HEK293 (cell line): ENCODE measurements at regions not wholly inside any gene's neighbourhood (a gene's known extent, or its start where the extent isn't known, plus 50 kb on each side); places are given as distances from the start of the nearest gene placed in this dataset.

Source experiments
- CTCF ChIA-PET: fragments of 350-600 bp; formaldehyde crosslinking; extraction: SDS; loops from one replicate; lab custom pipeline; 2021; ENCODE audit warnings: antibody characterized with exemption; lab: Yijun Ruan, JAX
- POLR2A ChIA-PET: fragments of 300-600 bp; formaldehyde crosslinking; extraction: SDS; loops from one replicate; lab custom pipeline; 2020; ENCODE audit warnings: antibody characterized with exemption, inconsistent platforms; lab: Yijun Ruan, JAX
- H3K27ac ChIP-seq: fragments of 200-500 bp; sonication (Bioruptor generic); 2 replicates; pipeline ENCODE4 v1.5.1; 2014; ENCODE audit warnings: low read depth, low read length, control low read depth, inconsistent platforms; ENCODE audit errors: extremely low read depth
- H3K36me3 ChIP-seq, 2 experiments: fragments of 200-500 bp in 1 of 2; sonication (Bioruptor generic) in 1 of 2; 1 replicate in 1 of 2; 2 replicates in 1 of 2; pipeline ENCODE4 v1.5.1; 2014 to 2017; ENCODE audit warnings: inconsistent platforms in 2 of 2, low read length in 2 of 2; ENCODE audit not compliant: control insufficient read depth in 2 of 2, insufficient read depth in 1 of 2
- H3K4me1 ChIP-seq: fragments of 200-500 bp; sonication (Bioruptor generic); 2 replicates; pipeline ENCODE4 v1.5.1; 2014; ENCODE audit warnings: mild to moderate bottlenecking, low read length, inconsistent platforms; ENCODE audit not compliant: control insufficient read depth, insufficient read depth
- H3K4me3 ChIP-seq: 2 replicates; pipeline ENCODE4 v1.5.1; 2011; ENCODE audit warnings: low read depth, mild to moderate bottlenecking, control low read depth, low read length, moderate library complexity
- H3K9me3 ChIP-seq: fragments of 200-500 bp; sonication (Bioruptor generic); 2 replicates; pipeline ENCODE4 v1.5.1; 2014; ENCODE audit warnings: low read depth, low read length, inconsistent platforms; ENCODE audit not compliant: control insufficient read depth, insufficient read depth
- AEBP2 ChIP-seq: fragments of 450-650 bp; formaldehyde crosslinking; IDR thresholded peaks from 2 replicates; pipeline ENCODE4 v1.5.1; 2016; ENCODE audit warnings: missing biosample characterization, missing genetic modification characterization, borderline replicate concordance
- BCL6B ChIP-seq: fragments of 450-650 bp; formaldehyde crosslinking; IDR thresholded peaks from 2 replicates; pipeline ENCODE4 v1.5.1; 2017; ENCODE audit warnings: missing biosample characterization, missing genetic modification characterization
- CTCF ChIP-seq: fragments of 450-650 bp; formaldehyde crosslinking; IDR thresholded peaks from 2 replicates; pipeline ENCODE4 v1.5.1; 2016; ENCODE audit warnings: missing biosample characterization, missing genetic modification characterization
- FEZF1 ChIP-seq: fragments of 450-650 bp; formaldehyde crosslinking; IDR thresholded peaks from 2 replicates; pipeline ENCODE4 v1.5.1; 2016; ENCODE audit warnings: missing biosample characterization, missing genetic modification characterization
- IKZF3 ChIP-seq: fragments of 450-650 bp; IDR thresholded peaks from 2 replicates; pipeline ENCODE4 v1.5.0; 2018; ENCODE audit warnings: missing biosample characterization, mild to moderate bottlenecking, missing genetic modification characterization, moderate library complexity
- INSM2 ChIP-seq: fragments of 450-650 bp; formaldehyde crosslinking; IDR thresholded peaks from 2 replicates; pipeline ENCODE4 v1.5.1; 2016; ENCODE audit warnings: missing biosample characterization, missing genetic modification characterization
- SP3 ChIP-seq: fragments of 450-650 bp; formaldehyde crosslinking; IDR thresholded peaks from 2 replicates; pipeline ENCODE4 v1.5.1; 2016; ENCODE audit warnings: missing biosample characterization, missing genetic modification characterization
- SP7 ChIP-seq: fragments of 450-650 bp; formaldehyde crosslinking; IDR thresholded peaks from 2 replicates; pipeline ENCODE4 v1.5.1; 2016; ENCODE audit warnings: missing biosample characterization, missing genetic modification characterization
- TRIM28 ChIP-seq: IDR thresholded peaks from 2 replicates; pipeline ENCODE4 v1.6.1; 2011; ENCODE audit warnings: low read length, control low read depth, borderline replicate concordance
- ZFP3 ChIP-seq: fragments of 450-650 bp; formaldehyde crosslinking; IDR thresholded peaks from 2 replicates; pipeline ENCODE4 v1.5.1; 2016; ENCODE audit warnings: low read depth, missing biosample characterization, missing genetic modification characterization
- ZNF146 ChIP-seq: fragments of 450-650 bp; formaldehyde crosslinking; IDR thresholded peaks from 2 replicates; pipeline ENCODE4 v1.5.1; 2016; ENCODE audit warnings: missing biosample characterization, missing genetic modification characterization
- ZNF169 ChIP-seq: fragments of 450-650 bp; formaldehyde crosslinking; IDR thresholded peaks from 2 replicates; pipeline ENCODE4 v1.5.1; 2016; ENCODE audit warnings: missing biosample characterization, missing genetic modification characterization
- ZNF2 ChIP-seq: fragments of 450-650 bp; formaldehyde crosslinking; IDR thresholded peaks from 2 replicates; pipeline ENCODE4 v1.5.1; 2016; ENCODE audit warnings: missing biosample characterization, missing genetic modification characterization
- ZNF501 ChIP-seq: fragments of 450-650 bp; formaldehyde crosslinking; IDR thresholded peaks from 2 replicates; pipeline ENCODE4 v1.5.1; 2016; ENCODE audit warnings: missing biosample characterization, missing genetic modification characterization
- ZNF558 ChIP-seq: fragments of 450-650 bp; formaldehyde crosslinking; IDR thresholded peaks from 2 replicates; pipeline ENCODE4 v1.5.1; 2016; ENCODE audit warnings: missing biosample characterization, missing genetic modification characterization
- ZNF621 ChIP-seq: fragments of 450-650 bp; formaldehyde crosslinking; IDR thresholded peaks from 2 replicates; pipeline ENCODE4 v1.5.1; 2017; ENCODE audit warnings: missing biosample characterization, missing genetic modification characterization
- ZNF623 ChIP-seq: fragments of 450-650 bp; formaldehyde crosslinking; IDR thresholded peaks from 2 replicates; pipeline ENCODE4 v1.5.1; 2016; ENCODE audit warnings: missing biosample characterization, missing genetic modification characterization
- ZNF654 ChIP-seq: fragments of 450-650 bp; formaldehyde crosslinking; IDR thresholded peaks from 2 replicates; pipeline ENCODE4 v1.5.1; 2016; ENCODE audit warnings: low read depth, missing biosample characterization, missing genetic modification characterization
- ZNF692 ChIP-seq: fragments of 450-650 bp; formaldehyde crosslinking; IDR thresholded peaks from 2 replicates; pipeline ENCODE4 v1.5.1; 2016; ENCODE audit warnings: missing biosample characterization, missing genetic modification characterization
- ZSCAN4 ChIP-seq: fragments of 450-650 bp; formaldehyde crosslinking; IDR thresholded peaks from 2 replicates; pipeline ENCODE4 v1.5.1; 2017; ENCODE audit warnings: missing biosample characterization, missing genetic modification characterization
- ZXDB ChIP-seq: fragments of 450-650 bp; formaldehyde crosslinking; IDR thresholded peaks from 2 replicates; pipeline ENCODE4 v1.5.1; 2016; ENCODE audit warnings: missing biosample characterization, missing genetic modification characterization

- TF ChIP-seq BCL6B (tag by site-specific recombination) (0 out of 2 replicates have a peak, but pooled peaks have one; percentile 26), ZSCAN4 (no peak), ZFP3 (no peak), ZNF558 (no peak)
Observed at GRCh38 chr7:98753989-98754479, 115.8 kb downstream of the TMEM130 start (continued).

- TF ChIP-seq ZNF654 (tag by site-specific recombination): 0 out of 2 replicates have a peak, but pooled peaks have one; percentile 9
- TF ChIP-seq CTCF: peak; percentile 80
- no peak for TF ChIP-seq ZNF621 (tag by site-specific recombination)
- Histone ChIP-seq H3K4me1 (no peaks in the 10 kb centered on the region), H3K4me3 (no peak overlapping the region), H3K27ac (no peak overlapping the region), H3K9me3 (no peaks in the 10 kb centered on the region), H3K36me3 (no peaks in the 10 kb centered on the region)
- POLR2A ChIA-PET: no interaction called here
- CTCF ChIA-PET: interaction anchor here (1.2 to 1.9 kb wide), 2 partner anchors 10 to 81 kb away, joined by 6 to 12 read pairs; no protein-coding TSS in a partner anchor
Observed at GRCh38 chr7:98755138-98755898, 114.5 kb downstream of the TMEM130 start.

- H3K36me3 ChIP-seq: no peaks in the 10 kb centered on the region
- H3K9me3 ChIP-seq: no peaks in the 10 kb centered on the region
- H3K27ac ChIP-seq: no peak overlapping the region
- H3K4me3 ChIP-seq: no peak overlapping the region
- H3K4me1 ChIP-seq: no peaks in the 10 kb centered on the region
- ChIA-PET CTCF (no interaction called here), POLR2A (no interaction called here)
- TF ChIP-seq ZXDB (tag by site-specific recombination): no peak
- peak; percentile 64 for TF ChIP-seq ZNF623 (tag by site-specific recombination)
- TF ChIP-seq SP7 (tag by site-specific recombination): no peak
- no peak for TF ChIP-seq ZNF146 (tag by site-specific recombination)
Observed at GRCh38 chr7:98758157-98758556, 111.7 kb downstream of the TMEM130 start.

- Histone ChIP-seq H3K36me3 (no peaks in the 10 kb centered on the region), H3K27ac (no peak overlapping the region), H3K4me1 (no peaks in the 10 kb centered on the region), H3K9me3 (no peaks in the 10 kb centered on the region), H3K4me3 (no peak overlapping the region)
- ChIA-PET POLR2A (no interaction called here), CTCF (interaction anchor here (0.9 kb wide), 1 partner anchor 15 kb away, joined by 5 read pairs; no protein-coding TSS in a partner anchor)
- no peak for TF ChIP-seq SP3 (tag by site-specific recombination)
- TF ChIP-seq ZNF501 (tag by site-specific recombination): no peak
- no peak for TF ChIP-seq TRIM28
- no peak for TF ChIP-seq ZNF2
- TF ChIP-seq ZNF692 (tag by site-specific recombination): no peak
- TF ChIP-seq IKZF3 (tag by site-specific recombination): no peak
- no peak for TF ChIP-seq ZNF169 (tag by site-specific recombination)
- TF ChIP-seq INSM2: no peak
- no peak for TF ChIP-seq AEBP2 (tag by site-specific recombination)
- TF ChIP-seq FEZF1 (tag by site-specific recombination): no peak
Observed at GRCh38 chr7:98760201-98760651, 109.6 kb downstream of the TMEM130 start.
